GM23338 (cell line): ENCODE measurements at regions not wholly inside any gene's neighbourhood (a gene's known extent, or its start where the extent isn't known, plus 50 kb on each side); places are given as distances from the start of the nearest gene placed in this dataset.

Experiments used
- ATAC-seq: fragments of 200-7000 bp; cut with Tn5 transposase; 3 replicates; pipeline ENCODE4 v1.9.1; 2020
- DNase-seq: peaks from one replicate; pipeline ENCODE4 v3.0.0-alpha.2; 2015; ENCODE audit warnings: low spot score
- H2AFZ ChIP-seq: fragments of 200-600 bp; sonication (generic); 2 replicates; pipeline ENCODE4 v1.8.0; 2016; ENCODE audit warnings: antibody characterized with exemption, mild to moderate bottlenecking, moderate library complexity
- H3F3A ChIP-seq: fragments of 200-600 bp; sonication (generic); replicated peaks from 2 replicates; pipeline ENCODE4 v1.8.0; 2017; ENCODE audit warnings: antibody characterized with exemption, mixed run types, low read depth
- H3K27ac ChIP-seq: fragments of 200-600 bp; sonication (generic); 2 replicates; pipeline ENCODE4 v1.6.1; 2016; ENCODE audit warnings: low read depth
- H3K27me3 ChIP-seq: fragments of 200-600 bp; sonication (generic); 2 replicates; pipeline ENCODE4 v1.8.0; 2016; ENCODE audit warnings: mild to moderate bottlenecking, mixed run types, moderate library complexity; ENCODE audit not compliant: insufficient read depth
- H3K36me3 ChIP-seq: fragments of 200-600 bp; sonication (generic); 2 replicates; pipeline ENCODE4 v1.8.0; 2016; ENCODE audit warnings: mild to moderate bottlenecking; ENCODE audit not compliant: insufficient read depth
- H3K4me1 ChIP-seq: fragments of 200-600 bp; sonication (generic); 2 replicates; pipeline ENCODE4 v1.8.0; 2016; ENCODE audit warnings: mild to moderate bottlenecking, moderate library complexity; ENCODE audit not compliant: insufficient read depth
- H3K4me2 ChIP-seq: fragments of 200-600 bp; sonication (generic); 2 replicates; pipeline ENCODE4 v1.7.1; 2017; ENCODE audit warnings: mixed run types
- H3K4me3 ChIP-seq: fragments of 200-600 bp; sonication (generic); 2 replicates; pipeline ENCODE4 v1.6.1; 2016; ENCODE audit warnings: mixed run types
- H3K79me2 ChIP-seq: fragments of 200-600 bp; sonication (generic); replicated peaks from 2 replicates; pipeline ENCODE4 v1.8.0; 2017; ENCODE audit warnings: mild to moderate bottlenecking; ENCODE audit not compliant: insufficient read depth
- H3K9me2 ChIP-seq: fragments of 200-600 bp; sonication (generic); 2 replicates; pipeline ENCODE4 v1.8.0; 2017; ENCODE audit not compliant: insufficient read depth
- H4K20me1 ChIP-seq: fragments of 200-600 bp; sonication (generic); replicated peaks from 2 replicates; pipeline ENCODE4 v1.8.0; 2017; ENCODE audit warnings: mild to moderate bottlenecking; ENCODE audit not compliant: insufficient read depth
- H3K27ac Mint-ChIP-seq: 2 replicates; pipeline ENCODE4 v1.8.0; 2020; ENCODE audit warnings: inconsistent platforms, mild to moderate bottlenecking, moderate library complexity, mixed read lengths
- H3K27me3 Mint-ChIP-seq: 3 replicates; pipeline ENCODE4 v1.8.0; 2022; ENCODE audit warnings: low read depth, mild to moderate bottlenecking, moderate library complexity, mixed read lengths, inconsistent platforms; ENCODE audit not compliant: insufficient read depth, poor library complexity
- H3K36me3 Mint-ChIP-seq: 3 replicates; pipeline ENCODE4 v1.8.0; 2021; ENCODE audit warnings: low read depth, mild to moderate bottlenecking, inconsistent platforms, moderate library complexity, mixed read lengths
- H3K4me1 Mint-ChIP-seq: 3 replicates; pipeline ENCODE4 v1.8.0; 2020; ENCODE audit warnings: mild to moderate bottlenecking, inconsistent platforms, mixed read lengths
- H3K4me3 Mint-ChIP-seq: 3 replicates; pipeline ENCODE4 v1.8.0; 2021; ENCODE audit warnings: moderate library complexity, mild to moderate bottlenecking, inconsistent platforms, mixed read lengths
- H3K9me3 Mint-ChIP-seq: 3 replicates; pipeline ENCODE4 v1.8.0; 2020; ENCODE audit warnings: moderate library complexity, mild to moderate bottlenecking, inconsistent platforms, mixed read lengths
- CREB1 ChIP-seq: fragments of 250-450 bp; sonication (Bioruptor Pico); IDR thresholded peaks from 2 replicates; pipeline ENCODE4 v1.5.0; 2020; ENCODE audit warnings: low read depth, mild to moderate bottlenecking, moderate library complexity
- JUNB ChIP-seq: IDR thresholded peaks from one replicate; pipeline ENCODE4 v1.6.1; 2016; ENCODE audit warnings: antibody characterized with exemption; ENCODE audit not compliant: unreplicated experiment
- TF ChIP-seq, protein P1 (sequence below): IDR thresholded peaks from one replicate; pipeline ENCODE4 v1.6.1; 2018; ENCODE audit warnings: antibody characterized with exemption; ENCODE audit not compliant: unreplicated experiment
- TF ChIP-seq, protein P2 (sequence below): IDR thresholded peaks from 2 replicates; pipeline ENCODE4 v1.6.1; 2016; ENCODE audit warnings: antibody characterized with exemption
- TF ChIP-seq, protein P3 (sequence below): fragments of 250-450 bp; sonication (Bioruptor Pico); IDR thresholded peaks from 2 replicates; pipeline ENCODE4 v1.5.0; 2020; ENCODE audit warnings: mild to moderate bottlenecking, moderate library complexity

DNA sequence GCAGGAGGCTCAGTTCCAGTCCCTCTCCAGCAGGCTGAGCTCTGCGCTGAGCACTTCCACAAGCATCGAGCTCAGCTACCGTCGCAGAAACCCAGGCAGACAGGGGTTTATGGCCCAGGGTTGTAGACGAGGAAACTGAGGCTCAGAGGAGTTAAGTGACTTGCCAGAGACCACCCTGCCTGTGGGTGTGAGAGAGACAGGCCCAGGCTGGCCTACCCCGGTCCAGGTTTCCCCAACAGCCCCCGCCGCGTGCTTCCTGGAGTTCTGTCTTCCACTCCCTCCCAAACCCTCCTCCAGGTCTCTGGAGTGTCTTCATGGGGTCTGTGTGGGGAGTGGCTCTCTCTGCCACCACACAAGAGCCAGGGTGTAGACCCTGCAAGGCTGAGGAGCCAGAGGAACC, 615.9 kb downstream of the PTPRU start:
- Histone ChIP-seq H3K9me2 (no peaks in the 10 kb centered on the region), H3K79me2 (no peaks in the 10 kb centered on the region), H2AFZ (no peak overlapping the region), H3K27me3 (no peaks in the 10 kb centered on the region), H3K4me2 (no peak overlapping the region), H3K4me1 (no peaks in the 10 kb centered on the region), H3K27ac (no peak overlapping the region), H3K36me3 (no peaks in the 10 kb centered on the region), H3K4me3 (no peak overlapping the region), H4K20me1 (no peaks in the 10 kb centered on the region), H3F3A (no peaks in the 10 kb centered on the region)
- Mint-ChIP-seq H3K9me3 (no peaks in the 10 kb centered on the region), H3K36me3 (no peaks in the 10 kb centered on the region; the same call in 2 of the 3 replicates), H3K27ac (no peak overlapping the region), H3K4me1 (peaks cover 2% of the 10 kb centered on the region), H3K27me3 (no peaks in the 10 kb centered on the region), H3K4me3 (no peak overlapping the region)
- ATAC-seq (no peak), DNase-seq (no peak)
- TF ChIP-seq, protein P1, sequence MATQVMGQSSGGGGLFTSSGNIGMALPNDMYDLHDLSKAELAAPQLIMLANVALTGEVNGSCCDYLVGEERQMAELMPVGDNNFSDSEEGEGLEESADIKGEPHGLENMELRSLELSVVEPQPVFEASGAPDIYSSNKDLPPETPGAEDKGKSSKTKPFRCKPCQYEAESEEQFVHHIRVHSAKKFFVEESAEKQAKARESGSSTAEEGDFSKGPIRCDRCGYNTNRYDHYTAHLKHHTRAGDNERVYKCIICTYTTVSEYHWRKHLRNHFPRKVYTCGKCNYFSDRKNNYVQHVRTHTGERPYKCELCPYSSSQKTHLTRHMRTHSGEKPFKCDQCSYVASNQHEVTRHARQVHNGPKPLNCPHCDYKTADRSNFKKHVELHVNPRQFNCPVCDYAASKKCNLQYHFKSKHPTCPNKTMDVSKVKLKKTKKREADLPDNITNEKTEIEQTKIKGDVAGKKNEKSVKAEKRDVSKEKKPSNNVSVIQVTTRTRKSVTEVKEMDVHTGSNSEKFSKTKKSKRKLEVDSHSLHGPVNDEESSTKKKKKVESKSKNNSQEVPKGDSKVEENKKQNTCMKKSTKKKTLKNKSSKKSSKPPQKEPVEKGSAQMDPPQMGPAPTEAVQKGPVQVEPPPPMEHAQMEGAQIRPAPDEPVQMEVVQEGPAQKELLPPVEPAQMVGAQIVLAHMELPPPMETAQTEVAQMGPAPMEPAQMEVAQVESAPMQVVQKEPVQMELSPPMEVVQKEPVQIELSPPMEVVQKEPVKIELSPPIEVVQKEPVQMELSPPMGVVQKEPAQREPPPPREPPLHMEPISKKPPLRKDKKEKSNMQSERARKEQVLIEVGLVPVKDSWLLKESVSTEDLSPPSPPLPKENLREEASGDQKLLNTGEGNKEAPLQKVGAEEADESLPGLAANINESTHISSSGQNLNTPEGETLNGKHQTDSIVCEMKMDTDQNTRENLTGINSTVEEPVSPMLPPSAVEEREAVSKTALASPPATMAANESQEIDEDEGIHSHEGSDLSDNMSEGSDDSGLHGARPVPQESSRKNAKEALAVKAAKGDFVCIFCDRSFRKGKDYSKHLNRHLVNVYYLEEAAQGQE = no peak

DNA sequence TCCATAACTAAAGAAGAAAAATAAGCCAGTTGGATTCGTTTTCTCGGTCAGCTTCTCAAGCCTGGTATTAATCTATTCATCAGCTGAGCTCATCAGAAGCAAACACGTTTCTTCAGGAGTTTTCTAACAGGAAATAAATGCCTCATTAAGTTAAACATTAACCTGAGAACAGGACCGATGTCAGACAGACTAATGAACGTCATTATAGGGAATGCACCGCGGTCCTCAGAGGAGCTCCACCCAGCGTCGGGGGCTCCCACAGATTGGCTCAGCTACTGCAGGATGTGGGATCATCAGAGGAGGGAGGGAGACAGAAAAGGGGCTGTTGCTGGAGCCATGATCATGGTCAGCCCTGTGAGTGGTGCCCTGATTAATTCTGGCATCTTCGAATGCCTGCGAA, 615.4 kb downstream of the PTPRU start:
- Histone ChIP-seq H3K4me3 (no peak overlapping the region), H4K20me1 (no peaks in the 10 kb centered on the region), H3K9me2 (no peaks in the 10 kb centered on the region), H3K27ac (no peak overlapping the region), H3K4me1 (no peaks in the 10 kb centered on the region), H3K79me2 (no peaks in the 10 kb centered on the region), H2AFZ (no peak overlapping the region), H3K27me3 (no peaks in the 10 kb centered on the region), H3K4me2 (no peak overlapping the region), H3K36me3 (no peaks in the 10 kb centered on the region), H3F3A (no peaks in the 10 kb centered on the region)
- no peak for ATAC-seq
- H3K27ac Mint-ChIP-seq = no peak overlapping the region
- H3K4me3 Mint-ChIP-seq = no peak overlapping the region
- H3K9me3 Mint-ChIP-seq = no peaks in the 10 kb centered on the region
- H3K27me3 Mint-ChIP-seq = no peaks in the 10 kb centered on the region
- no peak for TF ChIP-seq JUNB
- TF ChIP-seq CREB1 (CRISPR knock-in tag) = no peak
- TF ChIP-seq, protein P2, sequence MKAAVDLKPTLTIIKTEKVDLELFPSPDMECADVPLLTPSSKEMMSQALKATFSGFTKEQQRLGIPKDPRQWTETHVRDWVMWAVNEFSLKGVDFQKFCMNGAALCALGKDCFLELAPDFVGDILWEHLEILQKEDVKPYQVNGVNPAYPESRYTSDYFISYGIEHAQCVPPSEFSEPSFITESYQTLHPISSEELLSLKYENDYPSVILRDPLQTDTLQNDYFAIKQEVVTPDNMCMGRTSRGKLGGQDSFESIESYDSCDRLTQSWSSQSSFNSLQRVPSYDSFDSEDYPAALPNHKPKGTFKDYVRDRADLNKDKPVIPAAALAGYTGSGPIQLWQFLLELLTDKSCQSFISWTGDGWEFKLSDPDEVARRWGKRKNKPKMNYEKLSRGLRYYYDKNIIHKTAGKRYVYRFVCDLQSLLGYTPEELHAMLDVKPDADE = no peak
- TF ChIP-seq, protein P3, sequence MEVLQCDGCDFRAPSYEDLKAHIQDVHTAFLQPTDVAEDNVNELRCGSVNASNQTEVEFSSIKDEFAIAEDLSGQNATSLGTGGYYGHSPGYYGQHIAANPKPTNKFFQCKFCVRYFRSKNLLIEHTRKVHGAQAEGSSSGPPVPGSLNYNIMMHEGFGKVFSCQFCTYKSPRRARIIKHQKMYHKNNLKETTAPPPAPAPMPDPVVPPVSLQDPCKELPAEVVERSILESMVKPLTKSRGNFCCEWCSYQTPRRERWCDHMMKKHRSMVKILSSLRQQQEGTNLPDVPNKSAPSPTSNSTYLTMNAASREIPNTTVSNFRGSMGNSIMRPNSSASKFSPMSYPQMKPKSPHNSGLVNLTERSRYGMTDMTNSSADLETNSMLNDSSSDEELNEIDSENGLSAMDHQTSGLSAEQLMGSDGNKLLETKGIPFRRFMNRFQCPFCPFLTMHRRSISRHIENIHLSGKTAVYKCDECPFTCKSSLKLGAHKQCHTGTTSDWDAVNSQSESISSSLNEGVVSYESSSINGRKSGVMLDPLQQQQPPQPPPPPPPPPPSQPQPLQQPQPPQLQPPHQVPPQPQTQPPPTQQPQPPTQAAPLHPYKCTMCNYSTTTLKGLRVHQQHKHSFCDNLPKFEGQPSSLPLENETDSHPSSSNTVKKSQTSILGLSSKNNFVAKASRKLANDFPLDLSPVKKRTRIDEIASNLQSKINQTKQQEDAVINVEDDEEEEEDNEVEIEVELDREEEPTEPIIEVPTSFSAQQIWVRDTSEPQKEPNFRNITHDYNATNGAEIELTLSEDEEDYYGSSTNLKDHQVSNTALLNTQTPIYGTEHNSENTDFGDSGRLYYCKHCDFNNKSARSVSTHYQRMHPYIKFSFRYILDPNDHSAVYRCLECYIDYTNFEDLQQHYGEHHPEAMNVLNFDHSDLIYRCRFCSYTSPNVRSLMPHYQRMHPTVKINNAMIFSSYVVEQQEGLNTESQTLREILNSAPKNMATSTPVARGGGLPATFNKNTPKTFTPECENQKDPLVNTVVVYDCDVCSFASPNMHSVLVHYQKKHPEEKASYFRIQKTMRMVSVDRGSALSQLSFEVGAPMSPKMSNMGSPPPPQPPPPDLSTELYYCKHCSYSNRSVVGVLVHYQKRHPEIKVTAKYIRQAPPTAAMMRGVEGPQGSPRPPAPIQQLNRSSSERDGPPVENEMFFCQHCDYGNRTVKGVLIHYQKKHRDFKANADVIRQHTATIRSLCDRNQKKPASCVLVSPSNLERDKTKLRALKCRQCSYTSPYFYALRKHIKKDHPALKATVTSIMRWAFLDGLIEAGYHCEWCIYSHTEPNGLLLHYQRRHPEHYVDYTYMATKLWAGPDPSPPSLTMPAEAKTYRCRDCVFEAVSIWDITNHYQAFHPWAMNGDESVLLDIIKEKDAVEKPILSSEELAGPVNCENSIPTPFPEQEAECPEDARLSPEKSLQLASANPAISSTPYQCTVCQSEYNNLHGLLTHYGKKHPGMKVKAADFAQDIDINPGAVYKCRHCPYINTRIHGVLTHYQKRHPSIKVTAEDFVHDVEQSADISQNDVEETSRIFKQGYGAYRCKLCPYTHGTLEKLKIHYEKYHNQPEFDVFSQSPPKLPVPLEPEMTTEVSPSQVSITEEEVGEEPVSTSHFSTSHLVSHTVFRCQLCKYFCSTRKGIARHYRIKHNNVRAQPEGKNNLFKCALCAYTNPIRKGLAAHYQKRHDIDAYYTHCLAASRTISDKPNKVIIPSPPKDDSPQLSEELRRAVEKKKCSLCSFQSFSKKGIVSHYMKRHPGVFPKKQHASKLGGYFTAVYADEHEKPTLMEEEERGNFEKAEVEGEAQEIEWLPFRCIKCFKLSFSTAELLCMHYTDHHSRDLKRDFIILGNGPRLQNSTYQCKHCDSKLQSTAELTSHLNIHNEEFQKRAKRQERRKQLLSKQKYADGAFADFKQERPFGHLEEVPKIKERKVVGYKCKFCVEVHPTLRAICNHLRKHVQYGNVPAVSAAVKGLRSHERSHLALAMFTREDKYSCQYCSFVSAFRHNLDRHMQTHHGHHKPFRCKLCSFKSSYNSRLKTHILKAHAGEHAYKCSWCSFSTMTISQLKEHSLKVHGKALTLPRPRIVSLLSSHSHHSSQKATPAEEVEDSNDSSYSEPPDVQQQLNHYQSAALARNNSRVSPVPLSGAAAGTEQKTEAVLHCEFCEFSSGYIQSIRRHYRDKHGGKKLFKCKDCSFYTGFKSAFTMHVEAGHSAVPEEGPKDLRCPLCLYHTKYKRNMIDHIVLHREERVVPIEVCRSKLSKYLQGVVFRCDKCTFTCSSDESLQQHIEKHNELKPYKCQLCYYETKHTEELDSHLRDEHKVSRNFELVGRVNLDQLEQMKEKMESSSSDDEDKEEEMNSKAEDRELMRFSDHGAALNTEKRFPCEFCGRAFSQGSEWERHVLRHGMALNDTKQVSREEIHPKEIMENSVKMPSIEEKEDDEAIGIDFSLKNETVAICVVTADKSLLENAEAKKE (CRISPR knock-in tag) = no peak
- no peaks in the 10 kb centered on the region; the same call in 2 of the 3 replicates for H3K36me3 Mint-ChIP-seq
- no peak for DNase-seq
- H3K4me1 Mint-ChIP-seq = peaks cover 2% of the 10 kb centered on the region
